HEK293 (cell line): ENCODE measurements at regions not wholly inside any gene's neighbourhood (a gene's known extent, or its start where the extent isn't known, plus 50 kb on each side); places are given as distances from the start of the nearest gene placed in this dataset.

Experiments used
- CTCF ChIP-seq: fragments of 450-650 bp; formaldehyde crosslinking; IDR thresholded peaks from 2 replicates; pipeline ENCODE4 v1.5.1; 2016; ENCODE audit warnings: missing biosample characterization, missing genetic modification characterization
- GLI2 ChIP-seq: fragments of 450-650 bp; formaldehyde crosslinking; IDR thresholded peaks from 2 replicates; pipeline ENCODE4; 2017; ENCODE audit warnings: missing biosample characterization, missing genetic modification characterization, low read depth, borderline replicate concordance
- YY1 ChIP-seq: fragments of 450-650 bp; formaldehyde crosslinking; IDR thresholded peaks from 2 replicates; pipeline ENCODE4 v1.5.1; 2018; ENCODE audit warnings: missing biosample characterization, missing genetic modification characterization
- YY2 ChIP-seq: fragments of 450-650 bp; formaldehyde crosslinking; IDR thresholded peaks from 2 replicates; pipeline ENCODE4 v1.5.1; 2016; ENCODE audit warnings: missing biosample characterization, missing genetic modification characterization
- ZBTB49 ChIP-seq: fragments of 450-650 bp; formaldehyde crosslinking; IDR thresholded peaks from 2 replicates; pipeline ENCODE4 v1.5.1; 2016; ENCODE audit warnings: missing biosample characterization, missing genetic modification characterization, low read depth
- ZNF19 ChIP-seq: fragments of 450-650 bp; formaldehyde crosslinking; IDR thresholded peaks from 2 replicates; pipeline ENCODE4; 2016; ENCODE audit warnings: missing biosample characterization, missing genetic modification characterization, low read depth
- ZNF362 ChIP-seq: fragments of 450-650 bp; formaldehyde crosslinking; IDR thresholded peaks from 2 replicates; pipeline ENCODE4 v1.5.1; 2016; ENCODE audit warnings: missing biosample characterization, missing genetic modification characterization
- ZNF571 ChIP-seq: fragments of 450-650 bp; formaldehyde crosslinking; IDR thresholded peaks from 2 replicates; pipeline ENCODE4 v1.5.0; 2017; ENCODE audit warnings: missing biosample characterization, missing genetic modification characterization
- TF ChIP-seq, protein P1 (sequence below): fragments of 450-650 bp; formaldehyde crosslinking; IDR thresholded peaks from 2 replicates; pipeline ENCODE4 v1.5.1; 2016; ENCODE audit warnings: missing biosample characterization, missing genetic modification characterization

DNA sequence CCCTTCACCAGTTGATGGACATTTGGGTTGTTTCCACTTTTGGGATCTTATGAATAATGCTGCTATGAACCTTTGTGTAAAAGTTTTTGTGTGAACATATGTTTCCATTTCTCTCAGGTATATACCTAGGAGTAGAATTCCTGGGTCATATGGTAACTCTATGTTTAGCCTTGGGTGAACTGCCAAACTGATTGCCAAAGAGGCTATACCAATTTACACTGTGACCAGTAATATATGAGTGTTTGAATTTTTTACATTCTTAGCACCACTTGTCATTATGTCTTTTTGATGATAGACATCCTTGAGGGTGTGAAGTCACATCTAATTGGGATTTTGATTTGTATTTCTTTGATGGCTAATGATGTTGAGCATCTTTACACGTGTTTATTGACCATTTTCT lies 290.1 kb downstream of the DUSP10 start:
- TF ChIP-seq CTCF (tag by site-specific recombination), result no peak
- no peak for TF ChIP-seq GLI2 (tag by site-specific recombination)
- no peak for TF ChIP-seq ZBTB49
- no peak for TF ChIP-seq ZNF362
- no peak for TF ChIP-seq YY1 (tag by site-specific recombination)
- no peak for TF ChIP-seq ZNF571 (tag by site-specific recombination)
- TF ChIP-seq YY2 (tag by site-specific recombination), result no peak
- TF ChIP-seq, protein P1, sequence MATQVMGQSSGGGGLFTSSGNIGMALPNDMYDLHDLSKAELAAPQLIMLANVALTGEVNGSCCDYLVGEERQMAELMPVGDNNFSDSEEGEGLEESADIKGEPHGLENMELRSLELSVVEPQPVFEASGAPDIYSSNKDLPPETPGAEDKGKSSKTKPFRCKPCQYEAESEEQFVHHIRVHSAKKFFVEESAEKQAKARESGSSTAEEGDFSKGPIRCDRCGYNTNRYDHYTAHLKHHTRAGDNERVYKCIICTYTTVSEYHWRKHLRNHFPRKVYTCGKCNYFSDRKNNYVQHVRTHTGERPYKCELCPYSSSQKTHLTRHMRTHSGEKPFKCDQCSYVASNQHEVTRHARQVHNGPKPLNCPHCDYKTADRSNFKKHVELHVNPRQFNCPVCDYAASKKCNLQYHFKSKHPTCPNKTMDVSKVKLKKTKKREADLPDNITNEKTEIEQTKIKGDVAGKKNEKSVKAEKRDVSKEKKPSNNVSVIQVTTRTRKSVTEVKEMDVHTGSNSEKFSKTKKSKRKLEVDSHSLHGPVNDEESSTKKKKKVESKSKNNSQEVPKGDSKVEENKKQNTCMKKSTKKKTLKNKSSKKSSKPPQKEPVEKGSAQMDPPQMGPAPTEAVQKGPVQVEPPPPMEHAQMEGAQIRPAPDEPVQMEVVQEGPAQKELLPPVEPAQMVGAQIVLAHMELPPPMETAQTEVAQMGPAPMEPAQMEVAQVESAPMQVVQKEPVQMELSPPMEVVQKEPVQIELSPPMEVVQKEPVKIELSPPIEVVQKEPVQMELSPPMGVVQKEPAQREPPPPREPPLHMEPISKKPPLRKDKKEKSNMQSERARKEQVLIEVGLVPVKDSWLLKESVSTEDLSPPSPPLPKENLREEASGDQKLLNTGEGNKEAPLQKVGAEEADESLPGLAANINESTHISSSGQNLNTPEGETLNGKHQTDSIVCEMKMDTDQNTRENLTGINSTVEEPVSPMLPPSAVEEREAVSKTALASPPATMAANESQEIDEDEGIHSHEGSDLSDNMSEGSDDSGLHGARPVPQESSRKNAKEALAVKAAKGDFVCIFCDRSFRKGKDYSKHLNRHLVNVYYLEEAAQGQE, result no peak
- no peak for TF ChIP-seq ZNF19
